ENCODE measurements at regions not wholly inside any gene's neighbourhood (a gene's known extent, or its start where the extent isn't known, plus 50 kb on each side); places are given as distances from the start of the nearest gene placed in this dataset.
"Not testable (repeated sequence)": the region's sequence is repeated elsewhere in the genome, so short reads cannot be mapped to it uniquely, and the experiment has no call there.

DNA sequence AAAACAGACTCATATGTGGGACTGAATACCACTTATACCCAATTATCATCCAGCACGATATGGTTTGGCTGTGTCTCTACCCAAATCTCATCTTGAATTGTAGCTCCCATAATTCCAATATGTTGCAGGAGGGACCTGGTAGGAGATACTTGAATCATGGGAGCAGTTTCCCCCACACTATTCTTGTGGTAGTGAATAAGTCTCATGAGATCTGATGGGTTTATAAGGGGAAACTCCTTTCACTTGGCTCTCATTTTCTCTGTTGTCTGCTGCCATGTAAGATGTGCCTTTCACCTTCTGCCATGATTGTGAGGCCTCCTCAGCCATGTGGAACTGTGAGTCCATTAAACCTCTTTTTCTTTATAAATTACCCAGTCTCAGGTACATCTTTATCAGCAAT is 91.9 kb upstream of the FNDC3A start:
- TF ChIP-seq, protein P1, sequence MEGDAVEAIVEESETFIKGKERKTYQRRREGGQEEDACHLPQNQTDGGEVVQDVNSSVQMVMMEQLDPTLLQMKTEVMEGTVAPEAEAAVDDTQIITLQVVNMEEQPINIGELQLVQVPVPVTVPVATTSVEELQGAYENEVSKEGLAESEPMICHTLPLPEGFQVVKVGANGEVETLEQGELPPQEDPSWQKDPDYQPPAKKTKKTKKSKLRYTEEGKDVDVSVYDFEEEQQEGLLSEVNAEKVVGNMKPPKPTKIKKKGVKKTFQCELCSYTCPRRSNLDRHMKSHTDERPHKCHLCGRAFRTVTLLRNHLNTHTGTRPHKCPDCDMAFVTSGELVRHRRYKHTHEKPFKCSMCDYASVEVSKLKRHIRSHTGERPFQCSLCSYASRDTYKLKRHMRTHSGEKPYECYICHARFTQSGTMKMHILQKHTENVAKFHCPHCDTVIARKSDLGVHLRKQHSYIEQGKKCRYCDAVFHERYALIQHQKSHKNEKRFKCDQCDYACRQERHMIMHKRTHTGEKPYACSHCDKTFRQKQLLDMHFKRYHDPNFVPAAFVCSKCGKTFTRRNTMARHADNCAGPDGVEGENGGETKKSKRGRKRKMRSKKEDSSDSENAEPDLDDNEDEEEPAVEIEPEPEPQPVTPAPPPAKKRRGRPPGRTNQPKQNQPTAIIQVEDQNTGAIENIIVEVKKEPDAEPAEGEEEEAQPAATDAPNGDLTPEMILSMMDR (IDR thresholded peaks at IDR 0.05; ENCODE audit: insufficient read depth, low read length): not testable (repeated sequence)
- TF ChIP-seq GABPA, POLR2AphosphoS5 (IDR thresholded peaks at IDR 0.05; ENCODE audit: low read depth): not testable (repeated sequence)
- TF ChIP-seq, protein P2, sequence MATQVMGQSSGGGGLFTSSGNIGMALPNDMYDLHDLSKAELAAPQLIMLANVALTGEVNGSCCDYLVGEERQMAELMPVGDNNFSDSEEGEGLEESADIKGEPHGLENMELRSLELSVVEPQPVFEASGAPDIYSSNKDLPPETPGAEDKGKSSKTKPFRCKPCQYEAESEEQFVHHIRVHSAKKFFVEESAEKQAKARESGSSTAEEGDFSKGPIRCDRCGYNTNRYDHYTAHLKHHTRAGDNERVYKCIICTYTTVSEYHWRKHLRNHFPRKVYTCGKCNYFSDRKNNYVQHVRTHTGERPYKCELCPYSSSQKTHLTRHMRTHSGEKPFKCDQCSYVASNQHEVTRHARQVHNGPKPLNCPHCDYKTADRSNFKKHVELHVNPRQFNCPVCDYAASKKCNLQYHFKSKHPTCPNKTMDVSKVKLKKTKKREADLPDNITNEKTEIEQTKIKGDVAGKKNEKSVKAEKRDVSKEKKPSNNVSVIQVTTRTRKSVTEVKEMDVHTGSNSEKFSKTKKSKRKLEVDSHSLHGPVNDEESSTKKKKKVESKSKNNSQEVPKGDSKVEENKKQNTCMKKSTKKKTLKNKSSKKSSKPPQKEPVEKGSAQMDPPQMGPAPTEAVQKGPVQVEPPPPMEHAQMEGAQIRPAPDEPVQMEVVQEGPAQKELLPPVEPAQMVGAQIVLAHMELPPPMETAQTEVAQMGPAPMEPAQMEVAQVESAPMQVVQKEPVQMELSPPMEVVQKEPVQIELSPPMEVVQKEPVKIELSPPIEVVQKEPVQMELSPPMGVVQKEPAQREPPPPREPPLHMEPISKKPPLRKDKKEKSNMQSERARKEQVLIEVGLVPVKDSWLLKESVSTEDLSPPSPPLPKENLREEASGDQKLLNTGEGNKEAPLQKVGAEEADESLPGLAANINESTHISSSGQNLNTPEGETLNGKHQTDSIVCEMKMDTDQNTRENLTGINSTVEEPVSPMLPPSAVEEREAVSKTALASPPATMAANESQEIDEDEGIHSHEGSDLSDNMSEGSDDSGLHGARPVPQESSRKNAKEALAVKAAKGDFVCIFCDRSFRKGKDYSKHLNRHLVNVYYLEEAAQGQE (IDR thresholded peaks at IDR 0.05; ENCODE audit: insufficient replicate concordance, low read depth): not testable (repeated sequence)

Data from HL-60 (cell line).